ENCODE measurements at regions not wholly inside any gene's neighbourhood (a gene's known extent, or its start where the extent isn't known, plus 50 kb on each side); places are given as distances from the start of the nearest gene placed in this dataset.

DNA sequence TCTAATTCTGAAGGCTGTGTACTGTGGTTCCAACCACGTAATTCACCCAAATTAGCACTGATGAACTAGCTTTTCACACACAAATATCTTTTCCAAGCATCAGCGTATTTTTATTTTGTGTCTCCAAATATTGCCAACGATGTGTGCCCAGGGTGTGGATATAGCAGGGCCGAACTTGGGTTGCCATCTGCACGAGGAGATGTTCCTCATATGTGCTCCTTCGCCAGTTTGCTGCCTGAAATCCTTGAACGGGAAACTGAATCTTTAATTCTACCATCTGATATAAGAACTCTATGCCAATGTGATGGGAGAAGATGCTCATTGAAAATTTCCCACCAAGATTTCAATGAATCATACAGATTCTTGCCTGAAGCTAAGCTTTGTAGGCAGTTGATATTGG, 121.5 kb upstream of the ZNF438 start:
- Histone ChIP-seq H3K36me3 (replicated peaks in 1 of 2; ENCODE audit: control insufficient read depth in 1 of 2, insufficient read depth in 2 of 2, low read length in 2 of 2) (no peaks in the 10 kb centered on the region), H3K79me2 (ENCODE audit: insufficient read depth, low read length) (no peaks in the 10 kb centered on the region), H2AFZ (ENCODE audit: low read length) (no peak overlapping the region), H3K4me2 (ENCODE audit: low read depth, low read length) (no peak overlapping the region), H4K20me1 (ENCODE audit: insufficient read depth, low read length) (no peaks in the 10 kb centered on the region), H3K9ac (ENCODE audit: insufficient read depth, low read depth, low read length) (no peak overlapping the region), H3K4me1 (ENCODE audit: insufficient read depth, low read length) (no peaks in the 10 kb centered on the region), H3K4me3 (replicated peaks in 1 of 3; ENCODE audit: insufficient read depth in 1 of 3, low read depth in 2 of 3, low read length in 3 of 3) (no peak overlapping the region), H3K9me3 (ENCODE audit: low read length) (no peaks in the 10 kb centered on the region), H3K27ac (ENCODE audit: extremely low read length, insufficient read depth, low read length) (no peak overlapping the region), H3K27me3 (ENCODE audit: control insufficient read depth in 1 of 2, insufficient read depth in 2 of 2, low read length in 2 of 2) (peaks cover 0 to 12% of the 10 kb centered on the region in 2 experiments; a peak in 2 of 5 replicates)
- POLR2A ChIA-PET: no interaction called here
- in situ Hi-C loops (cut with HindIII; ENCODE audit: extremely low pct_ligation_motif_present, low pct_unique_long_range_greater_than_20kb): no loop called here
- no peak for DNase-seq (ENCODE audit: low spot score)
- TF ChIP-seq, protein P1, sequence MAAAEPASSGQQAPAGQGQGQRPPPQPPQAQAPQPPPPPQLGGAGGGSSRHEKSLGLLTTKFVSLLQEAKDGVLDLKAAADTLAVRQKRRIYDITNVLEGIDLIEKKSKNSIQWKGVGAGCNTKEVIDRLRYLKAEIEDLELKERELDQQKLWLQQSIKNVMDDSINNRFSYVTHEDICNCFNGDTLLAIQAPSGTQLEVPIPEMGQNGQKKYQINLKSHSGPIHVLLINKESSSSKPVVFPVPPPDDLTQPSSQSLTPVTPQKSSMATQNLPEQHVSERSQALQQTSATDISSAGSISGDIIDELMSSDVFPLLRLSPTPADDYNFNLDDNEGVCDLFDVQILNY (CRISPR knock-in tag; conservative IDR thresholded peaks at IDR 0.05): no peak
- TF ChIP-seq ZNF790 (CRISPR knock-in tag; IDR thresholded peaks at IDR 0.05; ENCODE audit: borderline replicate concordance) (no peak), HMGA1 (CRISPR knock-in tag; conservative IDR thresholded peaks at IDR 0.05) (no peak), ZIK1 (CRISPR knock-in tag; IDR thresholded peaks at IDR 0.05; ENCODE audit: borderline replicate concordance, low read depth) (no peak), ZFP37 (CRISPR knock-in tag; IDR thresholded peaks at IDR 0.05; ENCODE audit: borderline replicate concordance) (no peak), ZNF121 (CRISPR knock-in tag; IDR thresholded peaks at IDR 0.05) (no peak), DNMT1 (CRISPR knock-in tag; IDR thresholded peaks at IDR 0.05) (no peak), XBP1 (CRISPR knock-in tag; IDR thresholded peaks at IDR 0.05) (no peak), CCAR2 (optimal IDR thresholded peaks at IDR 0.05; ENCODE audit: low read depth, low read length) (no peak), NBN (conservative IDR thresholded peaks at IDR 0.05) (no peak), NCOA5 (CRISPR knock-in tag; IDR thresholded peaks at IDR 0.05) (no peak)
- TF ChIP-seq, protein P2, sequence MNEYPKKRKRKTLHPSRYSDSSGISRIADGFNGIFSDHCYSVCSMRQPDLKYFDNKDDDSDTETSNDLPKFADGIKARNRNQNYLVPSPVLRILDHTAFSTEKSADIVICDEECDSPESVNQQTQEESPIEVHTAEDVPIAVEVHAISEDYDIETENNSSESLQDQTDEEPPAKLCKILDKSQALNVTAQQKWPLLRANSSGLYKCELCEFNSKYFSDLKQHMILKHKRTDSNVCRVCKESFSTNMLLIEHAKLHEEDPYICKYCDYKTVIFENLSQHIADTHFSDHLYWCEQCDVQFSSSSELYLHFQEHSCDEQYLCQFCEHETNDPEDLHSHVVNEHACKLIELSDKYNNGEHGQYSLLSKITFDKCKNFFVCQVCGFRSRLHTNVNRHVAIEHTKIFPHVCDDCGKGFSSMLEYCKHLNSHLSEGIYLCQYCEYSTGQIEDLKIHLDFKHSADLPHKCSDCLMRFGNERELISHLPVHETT (CRISPR knock-in tag; conservative IDR thresholded peaks at IDR 0.05): no peak
- TF ChIP-seq, protein P3, sequence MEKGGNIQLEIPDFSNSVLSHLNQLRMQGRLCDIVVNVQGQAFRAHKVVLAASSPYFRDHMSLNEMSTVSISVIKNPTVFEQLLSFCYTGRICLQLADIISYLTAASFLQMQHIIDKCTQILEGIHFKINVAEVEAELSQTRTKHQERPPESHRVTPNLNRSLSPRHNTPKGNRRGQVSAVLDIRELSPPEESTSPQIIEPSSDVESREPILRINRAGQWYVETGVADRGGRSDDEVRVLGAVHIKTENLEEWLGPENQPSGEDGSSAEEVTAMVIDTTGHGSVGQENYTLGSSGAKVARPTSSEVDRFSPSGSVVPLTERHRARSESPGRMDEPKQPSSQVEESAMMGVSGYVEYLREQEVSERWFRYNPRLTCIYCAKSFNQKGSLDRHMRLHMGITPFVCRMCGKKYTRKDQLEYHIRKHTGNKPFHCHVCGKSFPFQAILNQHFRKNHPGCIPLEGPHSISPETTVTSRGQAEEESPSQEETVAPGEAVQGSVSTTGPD (CRISPR knock-in tag; IDR thresholded peaks at IDR 0.05): no peak
- TF ChIP-seq, protein P4, sequence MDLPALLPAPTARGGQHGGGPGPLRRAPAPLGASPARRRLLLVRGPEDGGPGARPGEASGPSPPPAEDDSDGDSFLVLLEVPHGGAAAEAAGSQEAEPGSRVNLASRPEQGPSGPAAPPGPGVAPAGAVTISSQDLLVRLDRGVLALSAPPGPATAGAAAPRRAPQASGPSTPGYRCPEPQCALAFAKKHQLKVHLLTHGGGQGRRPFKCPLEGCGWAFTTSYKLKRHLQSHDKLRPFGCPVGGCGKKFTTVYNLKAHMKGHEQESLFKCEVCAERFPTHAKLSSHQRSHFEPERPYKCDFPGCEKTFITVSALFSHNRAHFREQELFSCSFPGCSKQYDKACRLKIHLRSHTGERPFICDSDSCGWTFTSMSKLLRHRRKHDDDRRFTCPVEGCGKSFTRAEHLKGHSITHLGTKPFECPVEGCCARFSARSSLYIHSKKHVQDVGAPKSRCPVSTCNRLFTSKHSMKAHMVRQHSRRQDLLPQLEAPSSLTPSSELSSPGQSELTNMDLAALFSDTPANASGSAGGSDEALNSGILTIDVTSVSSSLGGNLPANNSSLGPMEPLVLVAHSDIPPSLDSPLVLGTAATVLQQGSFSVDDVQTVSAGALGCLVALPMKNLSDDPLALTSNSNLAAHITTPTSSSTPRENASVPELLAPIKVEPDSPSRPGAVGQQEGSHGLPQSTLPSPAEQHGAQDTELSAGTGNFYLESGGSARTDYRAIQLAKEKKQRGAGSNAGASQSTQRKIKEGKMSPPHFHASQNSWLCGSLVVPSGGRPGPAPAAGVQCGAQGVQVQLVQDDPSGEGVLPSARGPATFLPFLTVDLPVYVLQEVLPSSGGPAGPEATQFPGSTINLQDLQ (CRISPR knock-in tag; IDR thresholded peaks at IDR 0.05): no peak
- TF ChIP-seq, protein P5, sequence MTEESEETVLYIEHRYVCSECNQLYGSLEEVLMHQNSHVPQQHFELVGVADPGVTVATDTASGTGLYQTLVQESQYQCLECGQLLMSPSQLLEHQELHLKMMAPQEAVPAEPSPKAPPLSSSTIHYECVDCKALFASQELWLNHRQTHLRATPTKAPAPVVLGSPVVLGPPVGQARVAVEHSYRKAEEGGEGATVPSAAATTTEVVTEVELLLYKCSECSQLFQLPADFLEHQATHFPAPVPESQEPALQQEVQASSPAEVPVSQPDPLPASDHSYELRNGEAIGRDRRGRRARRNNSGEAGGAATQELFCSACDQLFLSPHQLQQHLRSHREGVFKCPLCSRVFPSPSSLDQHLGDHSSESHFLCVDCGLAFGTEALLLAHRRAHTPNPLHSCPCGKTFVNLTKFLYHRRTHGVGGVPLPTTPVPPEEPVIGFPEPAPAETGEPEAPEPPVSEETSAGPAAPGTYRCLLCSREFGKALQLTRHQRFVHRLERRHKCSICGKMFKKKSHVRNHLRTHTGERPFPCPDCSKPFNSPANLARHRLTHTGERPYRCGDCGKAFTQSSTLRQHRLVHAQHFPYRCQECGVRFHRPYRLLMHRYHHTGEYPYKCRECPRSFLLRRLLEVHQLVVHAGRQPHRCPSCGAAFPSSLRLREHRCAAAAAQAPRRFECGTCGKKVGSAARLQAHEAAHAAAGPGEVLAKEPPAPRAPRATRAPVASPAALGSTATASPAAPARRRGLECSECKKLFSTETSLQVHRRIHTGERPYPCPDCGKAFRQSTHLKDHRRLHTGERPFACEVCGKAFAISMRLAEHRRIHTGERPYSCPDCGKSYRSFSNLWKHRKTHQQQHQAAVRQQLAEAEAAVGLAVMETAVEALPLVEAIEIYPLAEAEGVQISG (CRISPR knock-in tag; IDR thresholded peaks at IDR 0.05): no peak
- FAIRE-seq: no peak
- CTCF ChIA-PET (ENCODE audit: low intra/inter-chr PET ratio, low total read pairs): no interaction called here
- 2% methylated on average over 7 of the region's 7 CpGs for WGBS (ENCODE audit: low lambda C conversion rate)
- intact Hi-C loops (cut with micrococcal nuclease; ENCODE audit: unreplicated experiment): loop anchor here (1.0 kb wide), 1 partner anchor 31 kb away; no protein-coding TSS in a partner anchor
- no TSS peak for BruUV-seq (replicated peaks)
- no peak for ATAC-seq
